Epithelial cell of proximal tubule (primary cell): ENCODE measurements at regions not wholly inside any gene's neighbourhood (a gene's known extent, or its start where the extent isn't known, plus 50 kb on each side); places are given as distances from the start of the nearest gene placed in this dataset.

ENCODE experiments used
- DNase-seq: peaks from one replicate; pipeline ENCODE4 v3.0.0-alpha.2; 2011; ENCODE audit warnings: low read depth
- H3K4me3 ChIP-seq: 2 replicates; pipeline ENCODE4 v1.5.1; 2011; ENCODE audit warnings: low read depth, mild to moderate bottlenecking, low read length
- TF ChIP-seq, protein P1 (sequence below): conservative IDR thresholded peaks from 2 replicates; pipeline ENCODE4 v1.5.1; 2012; ENCODE audit warnings: low read depth, mild to moderate bottlenecking, low read length

DNA sequence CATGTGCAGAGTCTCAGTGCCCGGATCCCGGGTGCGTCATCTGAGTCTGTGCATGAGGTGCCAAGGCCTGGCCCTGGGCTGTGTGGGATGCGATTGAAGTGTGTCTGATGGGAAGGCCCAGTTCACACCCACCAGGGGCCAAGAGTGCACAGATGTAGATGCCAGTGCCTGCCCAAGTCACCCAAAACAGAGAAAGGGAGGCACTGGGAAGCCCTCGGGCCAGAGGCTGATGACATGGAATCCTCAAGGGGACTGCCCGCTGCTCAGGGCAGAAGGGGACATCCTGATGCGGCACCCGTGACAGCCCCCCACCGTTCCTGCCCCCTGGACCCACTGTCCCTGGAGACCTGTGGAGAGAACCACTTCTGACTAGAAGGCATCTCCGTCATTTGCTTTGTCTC is 72.2 kb upstream of the ZNF479 start:
- TF ChIP-seq, protein P1, sequence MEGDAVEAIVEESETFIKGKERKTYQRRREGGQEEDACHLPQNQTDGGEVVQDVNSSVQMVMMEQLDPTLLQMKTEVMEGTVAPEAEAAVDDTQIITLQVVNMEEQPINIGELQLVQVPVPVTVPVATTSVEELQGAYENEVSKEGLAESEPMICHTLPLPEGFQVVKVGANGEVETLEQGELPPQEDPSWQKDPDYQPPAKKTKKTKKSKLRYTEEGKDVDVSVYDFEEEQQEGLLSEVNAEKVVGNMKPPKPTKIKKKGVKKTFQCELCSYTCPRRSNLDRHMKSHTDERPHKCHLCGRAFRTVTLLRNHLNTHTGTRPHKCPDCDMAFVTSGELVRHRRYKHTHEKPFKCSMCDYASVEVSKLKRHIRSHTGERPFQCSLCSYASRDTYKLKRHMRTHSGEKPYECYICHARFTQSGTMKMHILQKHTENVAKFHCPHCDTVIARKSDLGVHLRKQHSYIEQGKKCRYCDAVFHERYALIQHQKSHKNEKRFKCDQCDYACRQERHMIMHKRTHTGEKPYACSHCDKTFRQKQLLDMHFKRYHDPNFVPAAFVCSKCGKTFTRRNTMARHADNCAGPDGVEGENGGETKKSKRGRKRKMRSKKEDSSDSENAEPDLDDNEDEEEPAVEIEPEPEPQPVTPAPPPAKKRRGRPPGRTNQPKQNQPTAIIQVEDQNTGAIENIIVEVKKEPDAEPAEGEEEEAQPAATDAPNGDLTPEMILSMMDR = no peak
- DNase-seq = no peak
- no peak overlapping the region for H3K4me3 ChIP-seq

DNA sequence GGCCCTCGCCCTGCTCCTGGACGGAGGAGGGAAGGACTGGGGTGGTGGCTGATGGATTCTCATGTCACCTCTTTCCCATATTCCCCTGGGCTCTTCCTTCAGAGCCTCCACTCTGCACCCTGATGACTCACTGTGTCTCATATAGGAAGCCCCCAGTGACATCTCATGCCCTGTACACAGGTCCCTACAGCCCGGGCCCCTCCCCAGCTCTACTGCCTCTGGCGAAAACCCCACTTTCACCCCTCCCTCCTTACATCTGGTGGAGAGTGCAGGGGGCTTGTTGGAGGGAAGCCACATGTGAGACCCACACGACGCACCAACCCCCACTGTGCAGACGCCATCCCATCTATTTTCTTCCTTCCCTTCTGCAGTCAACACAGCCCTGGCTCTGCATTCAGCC is 72.8 kb upstream of the ZNF479 start:
- H3K4me3 ChIP-seq = no peak overlapping the region
- no peak for DNase-seq
- TF ChIP-seq, protein P1 = no peak

DNA sequence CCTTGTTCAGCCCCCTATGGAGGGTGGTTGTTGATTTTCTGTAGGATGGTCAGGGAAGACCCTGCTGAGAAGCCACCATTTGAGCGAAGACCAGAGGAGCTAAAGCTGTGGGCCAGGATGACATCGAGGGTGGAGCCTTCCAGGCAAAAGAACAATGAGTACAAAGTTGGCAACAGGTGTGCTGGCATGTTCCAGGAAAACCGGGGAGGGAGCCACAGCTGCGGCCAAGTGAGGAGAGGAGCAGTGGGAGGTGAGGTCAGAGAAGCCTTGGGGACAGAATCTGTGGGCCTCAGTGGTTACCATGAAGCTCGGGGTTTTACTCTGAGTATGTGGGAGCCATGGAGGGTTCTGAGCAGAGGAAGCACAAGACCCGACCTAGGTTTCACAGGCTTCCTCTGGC is 75.6 kb upstream of the ZNF479 start:
- H3K4me3 ChIP-seq = no peak overlapping the region
- DNase-seq = no peak
- TF ChIP-seq, protein P1 = no peak

DNA sequence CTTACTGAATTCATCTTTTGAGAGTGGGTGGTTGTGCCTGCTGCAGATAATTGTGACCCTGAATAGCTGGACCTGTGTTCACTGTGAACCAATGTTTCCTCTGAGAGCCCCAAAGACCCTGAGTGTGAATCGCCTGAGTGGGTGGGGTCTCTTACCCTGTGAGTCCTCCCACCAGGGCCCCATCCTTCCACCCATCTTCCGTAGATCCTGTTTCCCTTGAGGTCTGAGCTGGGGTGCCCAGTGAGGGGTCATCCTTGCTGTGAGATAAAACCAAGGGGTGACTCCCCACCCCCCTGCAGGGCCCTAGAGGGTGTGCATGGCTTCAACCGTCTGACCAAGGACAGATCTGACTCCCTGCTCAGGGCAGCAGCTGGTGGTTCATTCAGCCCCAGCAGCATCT is 78.0 kb upstream of the ZNF479 start:
- TF ChIP-seq, protein P1 = no peak

DNA sequence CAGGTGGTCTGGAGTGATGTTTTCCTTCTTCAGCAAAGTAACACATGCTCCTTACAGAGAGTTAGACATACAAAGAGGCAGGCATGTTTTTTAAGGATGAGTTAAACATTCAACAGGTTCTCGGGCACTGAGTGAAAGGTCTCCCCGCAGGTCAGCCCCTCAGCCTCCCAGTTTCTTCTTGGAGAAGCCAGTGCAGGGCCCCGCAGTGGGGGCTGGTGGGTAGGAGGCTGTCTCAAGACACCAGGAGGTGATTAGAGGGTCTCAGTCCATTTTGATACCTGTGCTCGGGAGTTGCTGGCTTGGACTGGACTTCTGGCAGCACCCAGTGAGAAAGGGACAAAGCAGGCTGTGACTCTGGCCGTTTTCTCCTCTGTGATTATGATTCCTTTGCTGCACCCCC is 78.6 kb upstream of the ZNF479 start:
- H3K4me3 ChIP-seq = no peak overlapping the region
- no peak for DNase-seq
- TF ChIP-seq, protein P1 = no peak

More for the DNA sequence above, 78.0 kb upstream of the ZNF479 start:
- no peak for DNase-seq
- H3K4me3 ChIP-seq = no peak overlapping the region

DNA sequence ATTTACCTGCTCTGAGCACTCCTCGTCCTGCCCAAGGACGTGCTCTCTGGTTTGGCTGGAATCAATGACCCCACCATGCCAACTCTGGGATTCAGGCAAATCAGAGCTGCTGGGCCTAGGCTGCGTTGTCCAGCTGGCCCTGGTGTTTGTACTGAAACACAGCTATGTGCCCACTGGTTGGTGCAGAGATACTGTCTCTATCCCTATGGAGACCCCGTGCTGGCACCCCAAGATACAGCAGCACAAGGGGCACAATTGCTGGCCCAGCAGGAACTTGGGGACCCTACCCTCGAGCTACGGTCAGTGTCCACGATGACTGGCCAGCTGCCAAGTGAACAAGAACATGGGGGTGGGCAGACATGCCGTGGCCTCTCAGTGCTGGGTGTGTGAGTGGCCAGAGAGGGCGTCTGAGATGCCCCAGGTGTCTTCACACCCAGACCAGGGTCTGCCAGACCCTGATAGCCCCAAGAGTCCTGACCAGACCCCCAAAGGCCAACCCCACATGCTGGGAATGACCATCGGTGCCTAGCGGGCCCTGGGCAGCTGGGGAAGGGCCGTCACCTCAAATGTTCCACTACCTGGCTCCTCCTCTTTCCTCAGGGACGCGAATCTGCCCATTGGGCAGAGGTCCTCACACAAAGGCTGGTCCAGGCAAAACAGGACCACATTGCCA is 79.3 kb upstream of the ZNF479 start:
- no peak for DNase-seq
- H3K4me3 ChIP-seq = no peak overlapping the region
- TF ChIP-seq, protein P1 = no peak

DNA sequence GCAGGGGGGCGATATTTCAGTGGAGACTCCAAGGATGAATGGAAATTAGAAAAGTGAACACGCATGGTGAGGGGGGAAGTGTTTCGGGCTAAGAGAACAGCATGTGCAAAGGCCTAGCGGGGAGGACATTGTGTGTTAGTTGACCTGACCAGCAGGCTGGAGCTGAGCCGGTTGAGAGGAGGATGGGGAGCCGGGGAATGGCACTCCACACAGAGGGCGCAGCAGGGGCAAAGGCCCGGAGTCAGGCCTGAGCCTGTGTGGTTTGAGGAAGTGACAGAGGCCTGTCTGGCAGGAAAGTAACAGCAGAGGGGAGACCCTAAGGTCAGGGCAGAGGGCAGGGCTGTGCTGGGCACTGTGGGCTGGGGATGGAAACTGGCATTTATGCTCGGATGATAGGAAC is 83.2 kb upstream of the ZNF479 start:
- DNase-seq = no peak
- H3K4me3 ChIP-seq = no peak overlapping the region
- TF ChIP-seq, protein P1 = no peak
